ENCODE measurements at regions not wholly inside any gene's neighbourhood (a gene's known extent, or its start where the extent isn't known, plus 50 kb on each side); places are given as distances from the start of the nearest gene placed in this dataset.
A peak's percentile ranks its signal among the peaks of the same experiment; 100 is the strongest.
"Not testable (repeated sequence)": the region's sequence is repeated elsewhere in the genome, so short reads cannot be mapped to it uniquely, and the experiment has no call there.

DNA sequence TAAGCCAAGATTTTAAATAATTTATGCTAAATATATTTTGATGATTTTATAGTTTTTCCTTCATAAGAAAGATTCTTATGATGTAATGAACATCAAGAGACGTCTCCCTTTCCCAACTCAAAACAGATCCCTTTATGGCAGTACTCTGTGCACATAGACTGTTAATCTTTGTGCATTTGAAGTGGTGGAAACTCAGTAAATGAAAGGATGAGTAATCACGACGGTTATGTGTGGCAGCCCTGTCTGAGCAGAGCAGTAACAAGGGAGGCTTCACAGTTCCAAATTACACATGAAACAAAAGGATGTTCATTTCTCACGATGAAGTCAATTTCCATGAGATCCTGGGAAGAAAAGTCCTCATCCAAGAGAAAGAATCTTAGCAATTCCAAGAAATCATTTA is 498.1 kb downstream of the KLF5 start:
- DNase-seq, result peak; percentile 20

DNA sequence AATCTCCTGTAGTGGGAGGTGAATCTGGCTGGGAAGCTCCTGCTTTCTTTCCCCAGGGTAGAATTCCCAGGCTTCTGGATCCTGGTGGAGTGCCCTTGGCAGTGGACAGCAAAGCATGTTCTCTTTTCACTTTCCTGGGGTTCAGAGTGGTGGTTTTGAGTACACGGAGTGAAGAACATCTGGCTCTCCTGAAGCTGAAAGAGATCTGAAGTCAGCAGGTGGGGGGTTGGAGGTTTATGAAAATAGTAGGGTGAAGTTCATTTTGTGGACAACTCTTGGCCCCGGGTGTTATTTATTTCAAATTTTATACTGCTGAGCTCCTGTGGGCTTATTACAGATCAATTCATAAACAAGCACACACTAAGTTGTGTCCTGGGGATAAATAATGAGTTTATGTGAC is 497.3 kb downstream of the KLF5 start:
- DNase-seq, result no peak

DNA sequence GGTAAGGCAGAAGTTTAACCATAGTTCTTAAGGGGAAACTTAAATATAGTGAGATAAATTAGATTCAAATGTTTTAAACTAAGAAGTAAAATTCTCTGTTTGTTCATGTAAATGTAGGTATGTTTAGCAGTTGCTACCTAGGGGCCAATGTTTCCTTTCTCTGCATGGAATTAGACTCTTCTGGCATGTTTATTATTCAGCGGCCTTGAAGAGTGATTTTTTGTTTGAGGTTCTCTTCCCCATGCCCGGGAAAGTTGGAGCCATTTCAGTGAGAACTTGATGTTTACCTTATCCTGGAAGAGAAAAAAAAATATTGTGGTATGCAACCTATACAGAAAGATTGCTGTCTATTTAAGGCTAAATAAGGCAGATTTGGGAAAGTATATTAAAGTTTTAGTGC is 492.9 kb downstream of the KLF5 start:
- no peak for DNase-seq

DNA sequence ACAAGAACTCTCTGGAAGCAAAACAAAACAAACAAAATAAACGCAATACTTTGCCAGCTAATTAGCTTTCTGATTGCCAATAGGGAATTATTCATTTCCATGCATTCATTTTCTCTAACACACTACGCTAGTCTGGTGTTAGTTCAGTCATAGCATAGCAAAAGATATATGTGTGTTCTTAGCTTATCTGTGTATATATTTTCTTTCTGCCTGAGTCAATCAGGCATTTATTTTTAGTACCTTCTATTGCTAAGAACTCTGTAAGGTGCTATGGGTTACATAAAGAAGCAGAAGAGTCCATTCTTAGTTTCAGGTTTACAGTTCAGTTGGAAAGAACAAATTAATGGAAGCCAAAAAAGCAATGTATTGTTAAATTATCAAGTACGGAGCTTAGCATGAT is 490.9 kb downstream of the KLF5 start:
- no peak for DNase-seq

DNA sequence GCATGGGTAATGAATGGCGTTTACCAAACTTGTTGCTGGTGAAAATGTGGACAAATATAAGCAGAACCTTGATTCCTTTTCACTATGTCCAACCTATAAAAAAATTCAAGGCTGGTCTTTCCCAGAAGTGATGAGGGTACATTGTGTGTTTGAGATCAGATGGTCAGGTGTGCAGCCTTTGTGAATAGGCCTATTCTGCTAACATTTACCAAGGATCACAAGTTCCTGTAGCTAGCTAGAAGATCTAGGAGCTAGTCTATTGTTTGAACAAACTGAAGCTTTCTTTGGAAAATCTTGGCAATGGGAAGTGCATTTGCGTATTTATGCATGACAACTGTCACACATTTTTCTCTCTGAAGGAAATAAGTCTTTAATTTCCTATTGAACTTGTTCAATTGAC is 489.6 kb downstream of the KLF5 start:
- no peak for DNase-seq

DNA sequence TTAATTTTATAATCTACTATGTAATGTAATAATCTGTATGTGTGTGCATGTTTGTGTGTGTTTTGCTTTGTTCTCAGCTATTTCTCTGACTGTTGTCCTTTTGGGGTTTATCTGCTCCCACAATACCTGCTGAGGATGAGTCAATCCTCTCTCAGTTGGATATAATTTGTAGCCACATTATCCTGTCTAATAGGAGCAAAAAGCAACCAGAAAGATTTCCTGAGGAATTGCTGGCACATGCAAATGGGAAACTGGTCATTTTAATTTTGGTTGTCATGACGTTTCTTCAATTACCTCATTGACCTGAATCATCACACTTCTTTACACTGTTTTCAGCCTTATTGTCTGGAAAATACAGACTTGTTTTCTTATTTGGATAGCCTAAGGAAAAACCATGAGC is 488.4 kb downstream of the KLF5 start:
- DNase-seq, result no peak

DNA sequence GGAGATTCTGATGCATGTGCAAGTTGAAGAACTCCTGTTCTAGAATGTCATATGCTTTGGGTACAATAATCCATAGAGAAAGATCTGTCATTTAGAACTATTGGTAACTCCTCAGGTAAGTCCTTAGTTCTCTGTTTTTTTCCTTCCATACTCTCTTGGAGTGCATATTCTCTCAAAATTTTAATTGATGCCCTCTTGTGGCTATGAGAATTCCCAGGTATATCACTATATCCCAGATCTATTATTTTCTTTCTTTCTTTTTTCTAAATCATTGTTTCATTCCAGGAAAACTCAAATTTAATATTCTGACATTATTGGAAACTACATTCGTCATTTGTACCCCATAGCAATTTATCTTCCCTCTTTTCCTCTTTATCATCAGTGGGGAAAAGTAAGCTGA is 485.4 kb downstream of the KLF5 start:
- DNase-seq, result no peak

DNA sequence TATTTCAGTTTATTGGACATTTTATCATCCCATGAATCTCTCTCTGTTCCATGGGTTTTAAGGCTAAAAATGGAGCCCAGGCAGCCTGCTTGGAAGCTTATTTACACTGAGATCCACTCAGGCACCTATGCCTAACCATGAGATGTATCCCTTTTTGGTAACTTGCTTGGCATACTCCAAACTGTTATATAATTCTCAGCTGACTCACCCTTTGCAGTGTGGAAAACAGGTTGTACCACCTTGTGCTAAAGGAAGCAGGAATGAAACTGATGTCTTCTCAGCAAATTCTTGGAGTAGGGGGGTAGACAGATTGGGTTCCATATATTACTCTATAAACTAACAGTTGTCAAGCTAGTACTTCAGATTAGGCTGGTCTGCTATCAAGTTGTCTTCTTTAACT is 483.6 kb downstream of the KLF5 start:
- no peak for DNase-seq

DNA sequence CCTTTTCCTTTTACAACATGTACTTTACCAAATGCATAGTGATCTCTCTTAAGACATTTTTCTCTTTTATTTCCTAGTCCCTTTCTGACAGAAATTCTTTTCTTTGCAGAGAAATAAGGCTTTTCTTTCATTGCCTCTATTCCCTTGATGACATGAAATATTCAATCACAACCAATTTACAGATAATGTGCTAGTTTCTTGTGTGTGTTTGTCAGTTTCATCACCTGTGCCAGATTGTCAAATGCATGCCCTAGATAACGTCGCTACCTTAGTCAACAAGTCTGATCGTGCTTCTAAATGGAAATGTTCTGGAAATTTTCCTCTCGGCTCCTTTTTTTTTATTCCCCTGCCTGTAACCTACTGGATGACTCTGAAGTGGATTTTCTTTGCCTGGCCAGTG is 478.1 kb downstream of the KLF5 start:
- DNase-seq, result no peak

DNA sequence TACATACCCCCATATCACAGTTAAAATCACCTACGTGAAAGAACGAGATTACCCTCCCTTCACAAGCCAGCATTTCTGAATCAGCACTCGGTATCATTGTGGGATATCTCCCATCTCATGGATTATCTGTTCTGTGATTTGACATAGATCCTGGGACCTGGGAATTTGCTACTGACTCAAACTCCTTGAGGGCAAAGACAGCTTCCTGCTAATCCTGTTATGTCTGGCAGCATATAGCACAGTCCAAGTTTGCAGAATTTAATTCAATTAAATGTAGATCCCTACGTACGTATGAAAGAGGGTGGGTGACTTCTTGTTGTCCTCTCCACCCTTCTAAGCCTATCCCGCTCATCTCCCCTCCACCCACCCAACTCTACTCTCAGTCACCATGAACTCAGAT is 476.5 kb downstream of the KLF5 start:
- no peak for DNase-seq

DNA sequence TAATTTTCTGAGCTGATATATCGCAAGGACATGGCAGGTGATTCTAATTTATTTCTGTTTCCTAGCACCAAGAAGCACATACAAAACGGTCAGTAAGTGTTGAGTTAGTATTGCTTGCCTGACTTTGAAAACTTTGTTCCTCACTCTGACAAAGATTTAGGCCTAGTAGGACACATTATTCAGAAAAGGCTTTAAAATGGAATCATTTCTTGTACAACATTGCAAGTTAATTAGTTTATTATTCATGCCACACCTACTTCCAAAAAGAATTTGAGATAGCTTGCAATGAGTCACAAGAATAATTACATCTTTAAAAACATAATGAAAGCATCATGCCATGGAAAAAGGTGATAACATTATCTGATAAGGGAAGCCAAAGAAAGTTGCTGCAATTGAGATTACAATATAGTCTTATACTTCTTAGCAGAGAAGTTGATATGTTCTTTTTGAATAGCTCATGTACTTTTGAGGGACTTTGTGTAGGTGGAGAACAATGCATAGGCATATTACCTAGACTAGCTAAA is 474.2 kb downstream of the KLF5 start:
- DNase-seq, result no peak

DNA sequence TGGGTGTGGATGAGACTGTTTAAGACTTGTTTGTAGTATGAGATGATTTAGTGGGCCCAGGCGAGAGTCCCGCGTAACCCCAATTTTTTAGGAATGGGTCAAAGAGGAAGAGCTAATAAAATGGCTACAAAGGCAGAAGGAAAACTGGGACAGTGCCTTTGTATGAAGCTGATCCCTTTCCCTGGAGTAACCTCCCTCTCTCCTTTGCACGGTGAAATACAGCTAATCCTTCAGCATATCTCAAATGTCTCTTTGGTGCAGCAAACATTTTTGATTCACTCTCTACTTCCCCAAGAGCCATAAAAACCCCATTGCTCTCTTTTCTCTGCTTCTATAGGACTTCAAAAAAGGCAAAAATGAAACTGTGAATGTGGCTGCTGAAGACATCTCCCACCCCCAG is 473.8 kb downstream of the KLF5 start:
- no peak for DNase-seq

DNA sequence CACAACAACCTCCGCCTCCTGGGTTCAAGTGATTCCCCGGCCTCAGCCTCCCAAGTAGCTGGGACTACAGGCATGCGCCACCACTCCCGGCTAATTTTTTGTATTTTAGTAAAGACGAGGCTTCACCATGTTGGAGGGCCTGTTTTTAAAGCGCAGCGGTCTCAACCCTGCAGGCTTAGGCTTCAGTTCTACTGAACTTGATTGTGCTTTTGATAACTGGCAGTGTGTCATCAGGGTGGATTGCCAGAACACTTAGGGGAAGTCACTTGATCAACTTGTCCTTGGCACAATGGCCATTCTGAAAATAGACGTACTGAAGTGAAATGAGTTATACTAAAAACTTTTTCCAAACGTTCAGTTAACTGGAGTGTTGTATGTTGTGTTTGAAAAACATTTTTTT is 472.2 kb downstream of the KLF5 start:
- no peak for DNase-seq

DNA sequence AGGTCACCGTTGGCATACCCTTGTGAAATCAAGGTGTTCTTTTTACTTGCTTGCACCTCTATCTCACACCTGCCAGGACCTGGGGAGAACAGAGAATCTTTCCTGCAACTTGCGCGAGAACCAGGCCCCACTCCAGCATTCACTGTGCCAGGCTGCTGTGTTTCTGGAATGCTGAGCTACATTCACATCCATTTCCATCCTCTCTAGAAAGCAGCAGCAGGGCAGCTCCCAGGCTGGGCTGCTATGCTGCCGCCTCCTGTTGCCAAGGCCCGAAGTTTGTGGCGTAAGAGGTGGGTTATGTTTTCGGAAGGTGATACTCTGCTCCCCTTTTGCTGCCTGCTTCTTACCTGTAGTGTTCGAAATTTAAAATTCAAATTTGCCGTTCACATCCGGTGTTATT is 464.1 kb downstream of the KLF5 start:
- no peak for DNase-seq

DNA sequence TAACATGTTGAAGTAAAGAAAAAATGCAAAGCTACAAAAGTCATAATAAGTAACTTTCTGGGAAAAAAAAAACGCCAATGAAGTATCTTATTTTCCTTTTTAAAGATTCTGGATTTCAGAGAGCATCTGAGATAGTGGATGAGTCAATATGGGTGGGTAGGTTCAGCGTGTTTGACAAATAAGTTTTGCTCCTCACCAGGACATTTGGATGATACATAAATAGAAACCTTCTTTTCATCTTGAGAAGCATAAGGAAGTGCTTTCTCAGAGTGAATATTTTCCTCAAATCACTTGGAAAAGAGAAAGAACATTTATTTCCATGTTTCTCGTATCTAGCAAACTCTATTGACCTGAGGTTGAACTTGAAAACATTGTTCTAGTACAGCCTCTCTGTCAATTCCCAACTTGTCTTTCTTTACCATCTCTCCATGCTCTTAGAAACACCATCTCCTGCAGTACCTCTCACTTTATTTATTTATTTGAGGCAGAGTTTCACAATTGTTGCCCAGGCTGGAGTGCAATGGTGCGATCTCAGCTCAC is 463.2 kb downstream of the KLF5 start:
- no peak for DNase-seq

DNA sequence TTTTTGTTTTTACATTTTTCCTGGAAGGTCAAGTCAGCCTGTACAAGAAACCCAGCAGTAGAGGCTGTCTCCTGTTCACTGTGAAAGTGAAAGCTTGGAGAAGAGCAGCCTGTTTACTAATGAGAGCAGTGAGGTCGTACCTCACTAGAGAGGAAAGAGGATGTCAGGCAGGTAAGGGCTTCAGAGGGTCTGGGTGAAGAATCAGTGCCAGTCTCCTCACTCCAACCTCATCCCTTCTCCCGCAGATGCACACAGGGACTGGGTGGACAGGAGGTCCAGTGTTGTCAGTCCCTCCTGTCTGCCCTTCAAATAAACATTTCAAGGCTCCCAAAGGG is 462.5 kb downstream of the KLF5 start:
- no peak for DNase-seq

DNA sequence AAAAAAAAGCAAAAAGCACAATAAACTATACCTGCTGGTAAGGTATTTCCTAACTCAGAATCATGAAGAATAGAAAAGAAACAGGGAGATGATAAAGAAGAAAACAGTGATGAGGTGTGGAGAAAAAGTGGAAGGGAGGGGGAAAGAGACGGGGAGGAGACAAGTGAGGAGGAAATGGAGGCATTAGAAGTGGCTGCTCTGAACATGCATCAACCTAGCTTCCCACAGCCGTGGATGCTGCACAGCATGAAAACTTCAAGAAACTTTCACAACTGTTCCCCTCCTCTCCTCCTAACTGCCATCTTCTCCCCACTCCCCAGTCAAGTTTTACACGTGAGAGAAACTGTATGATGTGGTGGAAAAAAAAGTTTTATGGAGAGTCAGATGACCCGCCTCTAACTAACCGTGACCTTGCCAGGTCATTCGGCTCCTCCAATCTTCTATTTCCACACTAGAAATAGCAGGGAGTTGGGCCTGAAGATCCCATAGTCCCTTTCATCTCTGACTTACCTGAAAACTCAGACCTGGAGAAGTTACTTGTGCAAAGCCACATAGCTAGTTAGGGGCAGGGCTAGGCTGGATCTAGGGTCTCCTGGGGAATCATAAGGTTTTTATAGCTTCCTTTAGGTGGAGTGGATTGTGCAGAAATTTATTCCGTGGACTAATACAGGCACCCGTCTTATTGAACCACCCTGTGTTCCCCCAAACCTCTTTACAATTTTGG is 461.9 kb downstream of the KLF5 start:
- no peak for DNase-seq

DNA sequence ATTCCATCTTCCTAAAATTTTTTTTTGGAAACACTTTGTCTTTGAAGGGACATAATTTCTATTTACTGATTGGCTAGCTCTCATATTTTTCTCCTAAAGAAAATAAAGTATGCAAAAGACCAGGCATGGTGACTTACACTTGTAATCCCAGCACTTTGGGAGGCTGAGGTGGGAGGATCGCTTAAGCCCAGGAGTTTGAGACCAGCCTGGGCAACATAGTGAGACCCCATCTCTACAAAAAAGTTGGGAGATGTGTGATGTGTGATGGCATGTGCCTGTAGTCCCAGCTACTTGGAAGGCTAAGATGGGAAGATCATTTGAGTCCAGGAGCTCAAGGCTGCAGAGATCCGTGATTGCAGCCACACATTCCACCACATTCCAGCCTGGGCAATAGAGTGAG is 461.3 kb downstream of the KLF5 start:
- not testable (repeated sequence) for DNase-seq

DNA sequence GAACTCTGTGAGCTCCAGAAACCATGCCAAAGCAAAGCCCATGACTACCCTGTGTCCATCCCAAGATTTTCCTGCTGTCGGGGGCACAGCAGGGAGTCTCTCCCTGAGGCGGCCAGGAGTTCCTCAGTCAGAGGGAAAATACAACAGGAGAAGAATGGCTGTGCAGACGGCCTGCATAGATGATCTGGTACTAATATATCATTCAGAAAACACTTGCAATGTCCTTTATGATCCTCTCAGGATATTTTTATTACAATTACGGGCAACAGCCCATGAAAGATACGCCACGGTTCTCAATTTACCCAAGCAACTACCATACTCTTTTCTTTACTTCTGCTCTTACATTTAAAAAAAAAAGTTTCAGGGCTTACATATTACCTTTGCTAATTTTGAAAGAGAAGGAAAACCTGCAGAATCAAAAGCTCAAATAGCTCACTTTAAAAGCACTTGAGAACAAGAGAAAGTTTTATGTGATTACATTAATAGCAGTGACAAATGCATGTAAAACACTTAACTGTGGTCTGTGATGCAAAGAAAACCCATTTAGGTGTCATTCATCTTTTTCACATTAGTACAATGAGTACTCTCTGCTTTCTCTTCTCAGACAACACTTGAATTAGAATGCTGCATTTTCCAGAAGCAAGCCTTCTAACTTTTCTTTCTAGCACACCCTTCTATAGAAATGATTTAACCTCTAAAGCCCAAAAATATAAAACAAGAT is 460.8 kb downstream of the KLF5 start:
- DNase-seq, result no peak

DNA sequence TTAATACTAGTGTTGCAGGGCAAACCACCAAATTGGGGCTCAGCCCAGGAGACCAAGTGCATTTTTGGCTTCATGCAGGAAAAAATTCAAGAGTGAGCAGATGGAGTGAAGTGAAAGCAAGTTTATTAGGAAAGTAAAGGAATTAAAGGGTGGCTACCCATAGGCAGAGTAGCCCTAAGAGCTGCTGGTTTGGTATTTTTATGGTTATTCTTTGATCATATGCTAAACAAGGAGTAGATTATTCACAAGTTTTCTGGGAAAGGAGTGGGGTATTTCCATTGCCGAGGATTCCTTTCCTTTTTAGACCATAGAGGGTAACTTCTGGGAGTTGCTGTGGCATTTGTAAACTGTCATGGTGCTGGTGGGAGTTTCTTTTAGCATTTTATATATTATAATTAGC is 459.0 kb downstream of the KLF5 start:
- no peak for DNase-seq

DNA sequence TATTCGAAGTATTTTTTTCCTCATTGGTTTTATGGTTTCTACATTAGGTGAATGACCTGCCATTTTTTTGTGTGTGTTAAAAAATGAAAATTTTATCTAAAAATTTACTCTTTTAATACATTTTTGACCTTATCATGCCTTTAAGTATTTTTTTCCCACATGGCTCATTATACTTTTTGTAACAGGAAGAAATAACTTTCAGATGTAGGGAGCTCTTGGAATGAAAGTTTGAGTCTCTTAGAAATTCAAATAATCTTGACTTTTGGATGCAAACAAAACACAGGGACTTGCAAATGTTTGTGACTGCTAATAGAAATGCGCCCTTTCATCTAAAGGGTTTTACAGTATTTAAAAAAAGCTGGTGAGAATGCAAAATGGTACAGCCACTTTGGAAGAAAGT is 457.9 kb downstream of the KLF5 start:
- DNase-seq, result no peak

DNA sequence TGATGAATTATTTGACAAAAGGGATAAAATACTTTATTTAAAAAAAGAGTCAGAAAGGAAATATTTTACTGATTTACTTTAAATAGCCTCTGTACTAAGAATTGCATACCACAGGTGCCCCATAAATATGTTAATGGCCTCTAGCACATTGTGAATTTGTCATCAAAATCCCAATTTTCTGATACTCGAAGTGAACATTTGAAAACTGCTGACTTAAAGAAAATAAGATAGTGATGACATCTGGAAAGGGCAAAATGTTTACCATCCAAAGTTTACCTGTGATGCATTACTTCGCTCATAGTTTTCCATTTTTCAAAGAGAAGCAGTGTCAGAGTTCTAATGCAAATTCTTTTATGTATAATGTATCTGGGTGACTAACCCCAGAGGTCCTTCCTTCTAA is 455.4 kb downstream of the KLF5 start:
- no peak for DNase-seq

DNA sequence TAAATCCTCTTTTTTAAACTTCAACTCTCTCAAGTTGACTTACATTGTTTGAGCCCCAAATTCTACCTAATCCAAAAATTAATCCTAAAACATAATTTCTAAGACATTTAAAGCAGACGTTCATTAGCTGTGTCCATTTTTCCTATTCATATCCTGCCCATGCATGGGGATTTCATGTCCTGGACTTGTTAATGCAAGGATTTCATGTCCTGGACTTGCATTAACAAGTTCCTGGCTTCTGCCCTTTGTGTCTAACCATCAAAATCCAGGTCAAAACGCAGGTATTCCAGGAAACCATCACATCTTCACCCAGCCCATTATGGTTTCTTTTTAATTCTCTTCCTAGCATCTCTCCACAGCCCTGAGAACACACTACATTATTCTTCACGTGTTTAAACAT is 454.9 kb downstream of the KLF5 start:
- no peak for DNase-seq

DNA sequence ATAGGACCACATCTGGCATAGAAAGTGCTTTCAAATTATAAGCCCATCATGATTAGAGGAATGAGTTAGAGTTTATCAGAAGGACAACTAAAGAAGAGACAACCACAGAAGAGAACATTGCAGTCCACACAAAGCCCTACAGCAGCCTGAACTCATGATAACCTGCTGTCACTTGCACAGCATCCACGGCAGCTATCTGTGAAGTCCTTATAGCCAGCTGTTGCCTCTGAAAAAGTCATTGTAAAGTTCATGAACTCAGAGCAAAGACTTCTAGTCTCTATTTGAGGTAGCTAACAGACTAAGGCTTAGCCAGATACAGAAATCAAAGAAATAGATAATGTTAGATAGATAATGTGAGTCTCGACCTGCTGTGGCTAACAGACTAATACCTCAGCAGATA is 450.0 kb downstream of the KLF5 start:
- DNase-seq, result no peak
